SW 1271 (cell line): ENCODE measurements at regions not wholly inside any gene's neighbourhood (a gene's known extent, or its start where the extent isn't known, plus 50 kb on each side); places are given as distances from the start of the nearest gene placed in this dataset.
"Not testable (repeated sequence)": the region's sequence is repeated elsewhere in the genome, so short reads cannot be mapped to it uniquely, and the experiment has no call there.

Experiments used
- DNase-seq, 2 experiments: peaks; one replicate each; lab custom pipeline; 2025; lab: John Stamatoyannopoulos, UW

DNA sequence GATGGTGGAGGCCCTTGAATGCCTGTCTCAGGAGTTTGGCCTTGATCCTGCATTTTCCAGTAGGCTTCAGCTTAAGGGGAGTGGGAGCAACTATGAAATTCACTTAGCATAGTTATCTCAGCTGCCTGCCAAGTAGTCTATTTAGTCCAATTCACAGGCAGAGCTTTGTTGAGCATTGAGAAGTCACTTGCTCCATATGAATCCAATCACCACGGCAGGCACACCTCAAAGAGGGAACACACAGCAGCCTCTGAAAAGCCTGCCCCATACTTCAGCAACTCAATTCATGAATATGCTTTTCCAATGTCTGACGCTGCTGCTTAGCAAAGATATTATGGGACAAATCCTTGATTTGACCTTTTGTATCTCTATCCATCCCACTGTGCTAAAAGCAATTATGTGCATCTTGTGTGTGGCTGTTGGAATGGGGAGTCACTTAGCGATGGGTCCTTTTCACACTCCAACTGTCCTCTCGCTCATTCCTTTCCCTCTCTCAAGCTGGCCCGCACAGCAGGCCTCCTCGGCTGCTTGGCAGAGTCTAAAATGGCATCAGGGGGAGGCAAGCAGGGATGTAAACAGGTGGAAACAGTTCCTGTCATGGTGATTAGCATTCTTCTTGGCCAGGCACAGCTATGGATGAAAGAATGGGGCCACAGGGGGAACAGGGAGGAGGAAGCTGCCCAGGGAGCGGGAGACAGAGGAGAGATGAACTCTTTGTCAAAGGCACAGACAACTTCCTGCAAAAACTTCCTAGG lies 56.0 kb upstream of the LRPPRC start:
- DNase-seq: no peak

DNA sequence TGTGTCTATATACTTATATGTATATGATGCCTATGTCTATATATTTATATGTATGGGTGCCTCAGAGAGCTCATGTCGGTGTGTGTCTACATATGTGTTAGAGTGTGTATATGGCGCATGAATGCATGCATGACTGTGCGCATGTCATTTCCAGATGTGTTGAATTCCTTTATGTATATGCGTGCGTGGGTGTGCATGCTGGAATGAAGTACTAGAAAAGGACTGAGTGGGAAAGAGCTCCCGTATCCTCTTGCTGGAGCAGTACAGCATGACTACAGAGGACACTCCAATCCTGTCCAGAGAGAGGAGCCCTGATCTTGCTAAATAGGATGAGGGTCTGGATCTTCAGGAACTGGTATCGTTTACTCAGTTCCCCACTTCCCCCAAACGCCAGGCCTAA lies 56.8 kb upstream of the LRPPRC start:
- DNase-seq: no peak

DNA sequence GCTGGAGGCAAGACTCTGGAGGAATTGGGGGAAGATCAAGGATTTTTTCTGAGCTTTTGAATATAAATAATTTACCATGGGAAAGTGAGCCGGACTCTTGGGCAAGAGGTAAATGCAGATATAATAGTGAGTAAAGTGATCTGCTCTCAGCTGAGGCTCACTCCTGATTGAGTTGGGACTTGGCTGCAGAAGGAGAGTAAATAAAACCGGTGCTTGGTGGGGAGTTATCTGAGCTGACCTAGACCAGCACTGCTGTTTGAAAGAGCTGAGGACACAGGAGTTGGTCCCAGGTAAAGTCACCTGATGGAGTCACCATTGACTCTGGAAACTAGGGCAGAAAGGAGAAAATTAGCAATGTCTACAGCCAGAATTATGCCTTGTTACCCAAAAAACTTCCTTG lies 57.3 kb upstream of the LRPPRC start:
- DNase-seq: no peak

DNA sequence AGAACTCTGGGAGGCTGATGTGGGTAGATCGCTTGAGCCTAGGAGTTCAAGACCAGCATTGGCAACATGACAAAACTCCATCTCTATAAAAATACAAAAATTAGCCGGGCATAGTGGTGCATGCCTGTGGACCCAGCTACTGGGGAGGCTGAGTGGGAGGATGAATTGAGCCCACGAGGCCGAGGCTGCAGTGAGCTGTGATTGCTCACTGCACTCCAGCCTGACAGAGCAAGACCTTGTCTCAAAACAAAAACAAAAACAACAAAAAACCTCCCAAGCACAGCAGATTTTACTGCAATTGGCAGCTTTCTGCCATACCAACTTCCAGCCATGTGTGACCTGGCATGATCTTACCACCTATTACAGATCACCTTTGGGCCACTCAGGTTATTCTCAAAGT lies 57.7 kb upstream of the LRPPRC start:
- DNase-seq: no peak

DNA sequence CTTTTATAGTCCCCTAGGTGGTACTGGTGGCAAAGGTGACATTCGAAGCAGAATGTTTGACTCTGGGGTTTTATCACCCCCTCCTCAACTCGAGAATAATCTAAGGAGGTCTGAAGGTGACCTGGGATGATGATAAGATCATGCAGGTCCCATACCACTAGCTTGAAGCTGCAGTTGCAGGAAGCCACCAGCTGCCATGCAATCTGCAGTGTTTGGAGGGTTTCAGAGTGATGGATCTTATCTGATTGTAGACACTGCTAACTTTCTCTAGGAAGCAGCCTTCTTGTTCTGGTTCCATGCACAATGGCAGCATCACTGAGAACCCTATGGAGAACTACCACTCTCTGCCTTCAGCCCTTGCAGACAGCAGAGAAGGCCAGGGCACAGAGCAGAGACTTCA lies 59.4 kb upstream of the LRPPRC start:
- DNase-seq: no peak

DNA sequence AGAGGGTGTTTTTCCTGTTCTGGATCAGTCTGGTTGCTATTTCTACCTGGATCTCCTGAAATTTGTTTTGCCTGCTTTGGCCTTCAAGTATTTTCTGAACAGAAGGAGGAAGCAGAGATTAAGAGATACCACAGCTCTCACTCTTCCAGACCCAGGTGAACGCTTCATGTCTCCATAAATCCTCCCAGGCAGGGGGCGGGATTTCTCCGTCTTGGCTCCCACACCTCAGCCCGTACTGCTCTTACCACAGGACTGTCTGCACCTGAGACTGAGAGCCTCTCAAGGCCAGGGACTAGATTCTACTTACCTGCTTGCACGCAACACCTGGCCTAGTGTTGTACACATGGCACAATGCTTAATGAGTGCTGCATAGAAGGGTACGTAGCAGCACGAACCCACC lies 59.9 kb upstream of the LRPPRC start:
- no peak for DNase-seq

DNA sequence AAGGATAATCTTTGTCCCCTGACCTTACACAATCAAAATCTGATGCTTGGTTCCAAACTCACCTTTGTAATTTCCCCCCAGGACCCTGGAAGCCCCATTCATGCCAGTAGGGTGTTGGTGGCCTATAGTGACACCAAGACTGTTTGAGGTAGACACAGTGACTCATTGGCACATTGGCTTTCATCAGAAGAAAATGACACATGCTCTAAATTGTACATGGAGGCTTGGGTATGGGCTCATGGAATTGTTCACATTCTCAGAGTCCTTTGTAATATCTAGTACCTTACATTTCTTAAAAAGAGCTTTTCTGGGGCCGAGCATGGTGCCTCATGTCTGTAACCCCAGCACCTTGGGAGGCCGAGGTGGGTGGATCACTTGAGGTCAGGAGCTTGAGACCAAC lies 61.2 kb upstream of the LRPPRC start:
- no peak for DNase-seq

DNA sequence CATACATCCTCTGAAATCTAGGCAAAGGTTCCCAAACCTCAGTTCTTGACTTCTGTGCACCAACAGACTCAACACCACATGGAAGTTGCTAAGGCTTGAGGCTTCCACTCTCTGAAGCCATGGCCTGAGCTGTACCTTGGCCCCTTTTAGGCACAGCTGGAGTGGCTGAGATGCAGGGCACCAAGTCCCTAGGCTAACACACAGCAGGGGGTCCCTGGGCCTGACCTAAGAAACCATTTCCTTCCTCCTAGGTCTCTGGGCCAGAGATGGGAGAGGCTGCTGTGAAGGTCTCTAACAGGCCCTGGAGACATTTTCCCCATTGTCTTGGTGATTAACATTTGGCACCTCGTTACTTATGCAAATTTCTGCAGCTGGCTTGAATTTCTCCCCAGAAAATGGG lies 64.5 kb upstream of the LRPPRC start:
- DNase-seq: not testable (repeated sequence)

DNA sequence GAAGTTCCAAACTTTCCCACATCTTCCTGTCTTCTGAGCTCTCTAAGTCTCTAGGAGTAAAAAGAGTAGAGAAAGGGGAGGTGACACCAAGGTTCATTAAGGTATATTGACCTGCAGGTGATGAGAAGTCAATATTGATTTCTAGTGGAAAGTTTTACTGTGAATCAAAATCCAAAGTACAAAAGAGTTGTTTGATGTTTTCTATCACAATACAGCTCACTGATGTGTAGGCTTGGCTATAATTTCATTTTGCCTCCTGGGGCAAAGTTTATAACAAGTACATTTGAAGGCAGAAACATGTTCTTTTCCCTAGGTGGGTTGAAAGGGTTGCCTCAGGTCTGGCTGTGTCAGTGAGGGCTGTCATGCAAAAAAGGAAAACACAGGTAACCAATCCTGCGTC lies 65.2 kb upstream of the LRPPRC start:
- DNase-seq: no peak

DNA sequence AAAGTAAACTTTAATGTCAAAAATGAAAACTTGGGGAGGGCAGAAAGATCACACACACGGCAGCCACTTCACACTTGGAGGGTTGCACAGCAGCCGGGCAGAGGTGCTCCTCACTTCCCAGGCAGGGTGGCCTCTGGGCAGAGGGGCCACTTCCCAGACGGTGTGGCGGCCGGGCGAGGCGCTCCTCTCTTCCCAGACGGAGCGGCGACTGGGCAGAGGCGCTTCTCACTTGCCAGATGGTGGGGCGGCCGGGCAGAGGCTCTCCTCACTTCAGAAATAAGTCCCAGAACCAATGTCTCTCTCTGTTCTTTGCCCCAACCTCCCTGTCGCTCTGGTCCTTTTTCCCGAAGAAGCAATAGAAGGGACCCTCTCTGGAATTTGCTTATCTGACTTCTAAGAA lies 65.7 kb upstream of the LRPPRC start:
- DNase-seq: no peak

DNA sequence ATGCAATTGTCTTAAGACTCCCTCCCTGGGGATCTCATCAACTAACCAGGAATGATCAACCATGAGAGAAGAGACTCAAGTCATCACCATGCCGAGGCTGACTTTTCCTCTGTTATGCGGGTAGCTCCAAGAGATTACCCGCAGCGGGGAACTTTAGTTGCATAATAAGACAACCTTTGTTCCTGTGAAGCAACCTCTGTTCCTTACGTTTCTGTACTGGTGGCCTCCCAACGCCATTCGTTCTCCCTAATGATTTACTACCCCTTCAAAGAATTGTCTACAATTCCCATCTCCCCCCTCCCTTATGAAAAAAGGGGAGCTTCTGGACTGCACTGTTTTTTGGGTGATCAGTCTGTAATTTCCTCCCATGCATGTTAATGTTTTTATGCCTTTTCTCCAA lies 66.1 kb upstream of the LRPPRC start:
- DNase-seq: no peak

DNA sequence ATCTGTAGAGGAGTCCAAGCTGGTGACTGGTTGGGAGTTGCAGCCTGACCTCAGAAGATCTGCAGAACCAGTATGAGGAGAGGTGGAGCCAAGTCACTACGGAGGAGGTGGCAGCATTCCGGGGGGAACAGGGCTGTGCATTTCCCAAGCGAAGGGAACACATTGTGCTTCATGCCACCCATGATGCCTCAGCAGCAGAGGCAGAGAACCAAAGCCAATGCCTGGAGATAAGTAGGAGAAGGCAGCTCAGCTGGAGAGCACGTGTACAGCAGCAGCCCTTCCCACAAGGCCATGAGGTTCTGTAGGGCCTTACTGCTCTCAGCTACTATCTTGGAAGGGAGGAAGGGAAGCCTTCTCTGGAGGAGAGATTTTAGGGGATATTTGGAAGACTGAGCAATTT lies 67.2 kb upstream of the LRPPRC start:
- no peak for DNase-seq

DNA sequence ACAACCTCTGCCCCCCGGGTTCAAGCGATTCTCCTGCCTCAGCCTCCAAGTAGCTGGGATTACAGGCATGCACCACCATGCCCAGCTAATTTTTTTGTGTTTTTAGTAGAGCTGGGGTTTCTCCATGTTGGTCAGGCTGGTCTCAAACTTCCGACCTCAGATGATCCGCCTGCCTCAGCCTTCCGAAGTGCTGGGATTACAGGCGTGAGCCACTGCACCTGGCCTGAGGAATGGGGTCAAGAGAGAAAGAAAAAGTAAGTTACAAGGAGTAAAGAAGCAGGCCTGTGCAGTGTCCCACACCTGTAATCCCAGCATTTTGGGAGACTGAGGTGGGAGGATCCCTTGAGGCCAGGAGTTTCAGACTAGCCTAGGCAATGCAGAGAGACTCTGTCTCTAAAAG lies 68.5 kb upstream of the LRPPRC start:
- not testable (repeated sequence) for DNase-seq

DNA sequence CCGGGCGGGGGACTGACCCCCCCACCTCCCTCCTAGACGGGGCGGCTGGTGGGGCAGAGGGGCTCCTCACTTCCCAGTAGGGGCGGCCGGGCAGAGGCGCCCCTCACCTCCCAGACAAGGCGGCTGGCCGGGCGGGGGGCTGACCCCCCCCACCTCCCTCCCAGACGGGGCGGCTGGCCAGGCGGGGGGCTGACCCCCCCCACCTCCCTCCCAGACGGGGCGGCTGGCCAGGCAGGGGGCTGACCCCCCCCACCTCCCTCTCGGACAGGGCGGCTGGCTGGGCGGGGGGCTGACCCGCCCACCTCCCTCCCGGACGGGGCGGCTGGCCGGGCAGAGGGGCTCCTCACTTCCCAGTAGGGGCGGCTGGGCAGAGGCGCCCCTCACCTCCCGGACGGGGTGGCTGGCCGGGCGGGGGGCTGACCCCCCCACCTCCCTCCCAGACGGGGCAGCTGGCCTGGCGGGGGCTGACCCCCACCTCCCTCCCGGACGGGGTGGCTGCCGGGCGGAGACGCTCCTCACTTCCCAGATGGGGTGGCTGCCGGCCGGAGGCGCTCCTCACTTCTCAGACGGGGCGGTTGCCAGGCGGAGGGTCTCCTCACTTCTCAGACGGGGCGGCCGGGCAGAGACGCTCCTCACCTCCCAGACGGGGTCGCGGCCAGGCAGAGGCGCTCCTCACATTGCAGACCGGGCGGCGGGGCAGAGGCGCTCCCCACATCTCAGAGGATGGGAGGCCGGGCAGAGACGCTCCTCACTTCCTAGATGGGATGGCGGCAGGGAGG lies 71.4 kb upstream of the LRPPRC start:
- DNase-seq: not testable (repeated sequence)

DNA sequence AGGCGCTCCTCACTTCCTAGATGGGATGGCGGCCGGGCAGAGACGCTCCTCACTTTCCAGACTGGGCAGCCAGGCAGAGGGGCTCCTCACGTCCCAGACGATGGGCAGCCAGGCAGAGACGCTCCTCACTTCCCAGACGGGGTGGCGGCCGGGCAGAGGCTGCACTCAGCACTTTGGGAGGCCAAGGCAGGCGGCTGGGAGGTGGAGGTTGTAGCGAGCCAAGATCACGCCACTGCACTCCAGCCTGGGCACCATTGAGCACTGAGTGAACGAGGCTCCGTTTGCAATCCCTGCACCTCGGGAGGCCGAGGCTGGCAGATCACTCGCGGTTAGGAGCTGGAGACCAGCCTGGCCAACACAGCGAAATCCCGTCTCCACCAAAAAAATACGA lies 72.0 kb upstream of the LRPPRC start:
- not testable (repeated sequence) for DNase-seq

DNA sequence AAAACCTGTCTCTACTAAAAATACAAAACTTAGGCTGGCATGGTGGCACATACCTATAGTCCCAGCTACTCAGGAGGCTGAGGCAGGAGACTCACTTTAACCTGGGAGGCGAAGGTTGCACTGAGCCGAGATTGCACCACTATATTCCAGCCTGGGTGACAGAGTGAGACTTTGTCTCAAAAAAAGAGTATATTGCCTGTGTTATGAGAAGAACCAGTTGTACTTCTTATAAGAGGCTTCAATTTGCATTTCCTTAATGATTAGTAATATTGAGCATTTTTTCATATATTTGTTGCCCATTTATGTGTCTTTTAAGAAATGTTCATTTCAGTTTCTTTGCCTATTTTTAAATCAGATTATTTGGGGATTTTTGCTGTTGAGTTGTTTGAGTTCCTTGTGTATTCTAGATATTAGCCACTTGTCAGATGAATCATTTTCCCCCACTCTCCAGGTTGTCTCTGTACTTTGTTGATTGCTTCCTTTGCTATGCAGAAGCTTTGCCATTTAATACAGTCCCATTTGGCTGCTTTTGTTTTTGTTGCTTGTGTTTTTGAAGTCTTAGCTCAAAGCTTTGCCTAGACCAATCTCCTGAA lies 75.8 kb upstream of the LRPPRC start:
- DNase-seq: no peak

DNA sequence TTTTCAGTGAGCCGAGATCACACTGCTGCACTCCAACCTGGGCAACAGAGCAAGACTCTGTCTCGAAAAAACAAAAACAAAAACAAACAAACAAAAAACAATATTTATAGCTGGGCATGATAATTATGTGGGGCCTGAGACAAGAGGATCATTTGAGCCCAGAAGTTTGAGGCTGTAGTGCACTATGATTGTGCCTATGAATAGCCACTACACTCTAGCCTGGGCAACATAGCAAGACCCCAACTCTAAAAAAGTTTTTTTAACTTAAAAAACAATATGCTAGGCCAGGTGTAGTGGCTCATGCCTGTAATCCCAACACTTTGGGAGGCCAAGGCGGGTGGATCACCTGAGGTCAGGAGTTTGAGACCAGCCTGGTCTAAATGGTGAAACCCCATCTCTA lies 77.9 kb upstream of the LRPPRC start:
- DNase-seq: not testable (repeated sequence)

DNA sequence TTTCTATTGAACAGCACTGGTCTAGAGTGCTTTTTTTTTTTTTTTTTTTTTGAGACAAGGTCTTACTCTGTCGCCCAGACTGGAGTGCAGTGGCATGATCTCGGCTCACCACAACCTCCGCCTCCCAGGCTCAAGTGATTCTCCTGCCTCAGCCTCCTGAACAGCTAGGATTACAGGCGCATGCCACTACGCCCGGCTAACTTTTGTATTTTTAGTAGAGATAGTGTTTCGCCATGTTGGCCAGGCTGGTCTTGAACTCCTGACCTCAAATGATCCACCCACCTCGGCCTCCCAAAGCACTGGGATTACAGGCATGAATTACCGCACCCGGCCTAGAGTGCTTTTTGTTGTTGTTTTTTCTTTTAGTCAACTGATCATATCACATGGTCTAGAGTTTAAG lies 79.0 kb upstream of the LRPPRC start:
- not testable (repeated sequence) for DNase-seq

DNA sequence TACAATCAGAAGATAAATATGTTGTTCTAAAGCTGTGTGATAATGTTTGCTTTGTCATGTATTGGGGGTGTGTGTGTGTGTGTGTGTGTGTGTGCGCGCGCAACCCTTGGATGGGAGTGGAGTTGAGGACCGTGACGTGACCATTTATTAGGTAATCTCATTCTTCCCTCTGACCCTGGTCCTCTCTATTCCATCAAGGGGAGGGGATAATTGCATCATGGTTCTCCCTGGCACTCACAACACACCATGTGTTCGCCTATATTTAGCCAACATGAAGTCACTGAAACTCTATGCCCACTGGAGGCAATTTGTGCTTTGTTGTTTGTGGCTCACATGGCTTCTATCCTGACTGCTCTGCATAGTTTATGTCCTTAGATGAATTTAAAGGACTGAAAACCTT lies 79.8 kb upstream of the LRPPRC start:
- DNase-seq: no peak

DNA sequence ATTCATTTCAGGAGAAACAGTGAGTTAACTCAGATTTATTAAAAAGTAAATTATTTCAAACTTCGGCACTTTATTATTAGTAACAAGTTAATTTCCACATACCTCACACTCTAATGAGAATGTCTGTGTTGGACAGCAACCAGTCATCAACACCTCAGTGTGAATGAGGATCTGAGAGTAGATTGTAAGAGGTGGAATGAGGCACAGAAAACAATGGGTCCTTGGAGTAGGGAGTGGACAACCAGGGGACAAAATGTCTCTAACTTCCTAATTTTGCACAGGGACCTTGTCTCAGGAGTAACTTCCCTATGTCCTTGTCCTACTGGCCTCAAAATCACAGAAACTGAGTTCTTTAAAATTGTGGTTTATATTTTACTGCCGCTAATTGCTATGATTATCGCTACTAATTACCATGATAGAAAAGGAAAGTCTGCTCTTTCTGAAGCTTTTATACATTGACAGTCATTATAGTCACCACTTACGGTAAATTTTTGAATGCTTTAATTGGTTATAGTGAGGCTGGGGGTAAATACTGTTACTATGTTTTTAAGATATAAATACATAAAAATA lies 82.2 kb upstream of the LRPPRC start:
- no peak for DNase-seq

DNA sequence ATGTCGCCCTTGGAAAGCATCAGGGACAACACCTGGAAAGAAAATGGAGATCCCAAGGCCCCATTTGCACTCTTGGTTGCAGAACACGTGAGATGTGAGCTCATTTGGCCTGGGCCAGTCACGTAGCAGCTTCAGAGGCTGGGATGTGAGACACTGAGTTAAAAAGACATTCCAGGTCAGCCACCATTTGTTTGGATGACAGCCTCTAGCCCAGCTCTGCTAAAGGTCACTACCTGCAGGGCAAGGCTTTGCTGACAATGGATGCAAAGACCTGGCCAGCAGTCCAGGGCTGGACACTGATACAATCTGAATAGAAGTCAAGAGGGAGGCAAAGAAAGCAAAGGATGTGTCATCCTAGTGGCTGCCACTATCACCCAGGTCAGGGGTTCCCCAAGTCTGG lies 83.9 kb upstream of the LRPPRC start:
- no peak for DNase-seq

DNA sequence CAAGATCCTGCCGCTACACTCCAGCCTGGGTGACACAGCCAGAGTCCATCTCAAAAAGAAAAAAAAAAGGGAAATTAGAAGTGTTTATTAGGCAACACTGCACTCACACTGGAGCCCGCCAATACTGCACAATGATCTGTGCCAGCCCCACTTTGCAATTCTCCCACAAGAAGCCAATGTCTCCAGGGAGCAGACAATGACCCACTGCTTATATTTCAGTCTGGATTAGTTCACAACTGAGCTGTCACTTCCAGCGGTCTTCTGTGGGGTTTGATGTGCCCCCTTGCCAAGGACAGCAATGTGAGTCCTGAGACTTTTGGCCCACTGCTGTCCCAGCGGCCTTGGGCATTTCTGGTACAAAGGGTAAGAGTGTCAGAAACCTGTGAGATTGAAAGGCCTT lies 85.6 kb upstream of the PPM1B start:
- DNase-seq: no peak

DNA sequence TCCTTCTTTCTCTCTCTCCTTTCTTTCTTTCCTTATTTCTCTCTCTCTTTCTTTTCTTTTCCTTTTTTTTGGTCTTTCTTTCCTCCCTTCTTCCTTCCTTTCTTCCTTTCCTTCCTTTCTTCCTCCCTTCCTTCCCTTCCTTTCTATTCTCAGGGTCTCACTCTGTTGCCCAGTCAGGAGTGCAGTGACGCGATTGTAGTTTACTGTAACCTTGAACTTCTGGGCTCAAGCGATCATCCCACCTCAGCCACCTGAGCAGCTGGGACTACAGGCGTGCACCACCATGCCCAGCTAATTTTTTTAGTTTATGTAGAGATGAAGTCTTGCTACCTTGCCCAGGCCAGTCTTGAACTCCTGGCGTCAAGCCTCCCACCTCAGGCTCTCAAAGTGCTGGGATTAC lies 83.8 kb upstream of the PPM1B start:
- DNase-seq: no peak
